Suprapubic skin (tissue), 4 donors: ENCODE measurements at regions not wholly inside any gene's neighbourhood (a gene's known extent, or its start where the extent isn't known, plus 50 kb on each side); places are given as distances from the start of the nearest gene placed in this dataset.

Source experiments
- CTCF ChIP-seq, 2 donors: fragments of 200-600 bp in 1 of 2; fragments of 450-650 bp in 1 of 2; sonication (generic) in 1 of 2; IDR thresholded peaks; one replicate each; pipeline ENCODE4 v1.5.1; 2016 to 2019; ENCODE audit warnings: antibody characterized with exemption in 2 of 2, mild to moderate bottlenecking in 1 of 2, moderate library complexity in 1 of 2
- POLR2A ChIP-seq, 2 donors: fragments of 450-650 bp; IDR thresholded peaks; one replicate each; pipeline ENCODE4 v1.6.1; 2017; ENCODE audit warnings: antibody characterized with exemption in 2 of 2, mild to moderate bottlenecking in 2 of 2, moderate library complexity in 2 of 2
- POLR2AphosphoS5 ChIP-seq, 3 donors: sonication (generic); formaldehyde crosslinking; IDR thresholded peaks; one replicate each; pipeline ENCODE4 v1.6.1; 2017; ENCODE audit warnings: antibody characterized with exemption in 3 of 3

DNA sequence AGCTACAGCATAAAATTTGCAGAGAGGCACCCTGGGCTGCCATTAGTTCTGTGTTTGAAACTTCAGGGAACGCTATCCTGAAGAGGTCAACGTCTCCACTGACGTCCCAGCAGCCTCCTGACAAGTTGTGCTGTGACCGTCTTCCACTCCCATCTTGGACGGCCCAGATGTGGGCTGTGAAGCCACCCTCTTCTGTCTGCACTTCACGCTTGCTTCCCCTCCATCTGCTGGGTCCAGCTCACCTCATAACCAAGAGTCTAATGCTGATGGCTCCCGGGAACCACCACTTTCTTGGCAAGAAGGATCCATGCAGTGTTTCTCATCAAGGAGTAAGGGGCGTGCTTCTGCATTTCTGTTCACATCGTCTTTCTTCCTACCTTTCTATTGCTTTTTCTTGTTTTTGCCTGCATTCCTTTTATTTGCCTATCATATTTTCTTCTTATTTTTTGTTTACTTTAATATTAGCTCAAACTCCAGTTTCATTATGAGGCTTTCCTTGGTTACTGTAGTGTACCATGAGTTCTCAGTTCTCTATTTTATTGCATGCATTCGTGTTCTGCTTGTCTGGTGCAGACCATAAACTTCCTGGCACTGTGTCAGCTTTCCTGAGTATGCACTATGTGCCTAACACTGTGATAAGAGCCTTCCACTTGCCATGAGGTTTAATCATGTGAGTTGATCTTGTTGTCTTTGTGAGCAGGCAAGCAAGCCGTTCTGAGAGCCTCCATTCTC, 631.8 kb upstream of the RAB6C start:
- no peak for TF ChIP-seq CTCF (IDR thresholded peaks at IDR 0.05)
- TF ChIP-seq POLR2A (IDR thresholded peaks at IDR 0.05), result no peak
- TF ChIP-seq POLR2AphosphoS5 (IDR thresholded peaks at IDR 0.05), result no peak
